HG03108 (cell line): ENCODE measurements at regions not wholly inside any gene's neighbourhood (a gene's known extent, or its start where the extent isn't known, plus 50 kb on each side); places are given as distances from the start of the nearest gene placed in this dataset.

ENCODE experiments used
- ATAC-seq: cut with Tn5 transposase; IDR thresholded peaks from one replicate; pipeline ENCODE4 v1.9.1; 2021; ENCODE audit warnings: moderate library complexity; ENCODE audit not compliant: unreplicated experiment

DNA sequence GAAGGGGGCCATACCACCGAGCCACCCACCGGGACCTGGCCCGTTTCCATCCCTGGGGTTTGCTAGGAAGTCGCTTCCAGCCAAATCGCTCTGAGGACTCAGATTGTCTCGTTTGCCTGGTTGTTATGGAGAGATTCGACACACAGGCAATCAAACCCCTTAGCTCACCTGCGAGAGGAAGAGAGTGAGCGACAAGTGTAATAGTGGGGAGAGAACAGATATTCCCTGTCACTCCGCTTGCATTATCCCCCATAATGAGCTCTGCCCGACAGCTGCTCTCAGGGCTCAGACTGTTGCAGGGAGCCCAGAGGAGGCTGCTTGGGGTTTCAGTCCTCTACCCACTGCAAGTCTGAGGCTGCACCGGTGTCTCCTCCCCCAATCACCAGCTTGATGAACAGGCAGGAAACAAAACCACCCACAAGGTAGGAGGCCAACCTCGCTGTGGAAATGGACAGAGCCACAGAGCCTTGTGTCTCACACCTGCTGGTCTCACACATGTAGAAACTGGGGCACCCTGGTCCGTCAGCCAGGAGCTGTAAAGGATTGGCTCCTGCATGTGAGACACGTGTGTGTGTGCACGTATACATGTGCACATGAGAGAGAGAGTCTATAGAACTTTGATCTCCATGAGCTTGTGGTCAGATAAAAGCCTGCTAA lies 351.1 kb downstream of the BUD13 start:
- no peak for ATAC-seq

DNA sequence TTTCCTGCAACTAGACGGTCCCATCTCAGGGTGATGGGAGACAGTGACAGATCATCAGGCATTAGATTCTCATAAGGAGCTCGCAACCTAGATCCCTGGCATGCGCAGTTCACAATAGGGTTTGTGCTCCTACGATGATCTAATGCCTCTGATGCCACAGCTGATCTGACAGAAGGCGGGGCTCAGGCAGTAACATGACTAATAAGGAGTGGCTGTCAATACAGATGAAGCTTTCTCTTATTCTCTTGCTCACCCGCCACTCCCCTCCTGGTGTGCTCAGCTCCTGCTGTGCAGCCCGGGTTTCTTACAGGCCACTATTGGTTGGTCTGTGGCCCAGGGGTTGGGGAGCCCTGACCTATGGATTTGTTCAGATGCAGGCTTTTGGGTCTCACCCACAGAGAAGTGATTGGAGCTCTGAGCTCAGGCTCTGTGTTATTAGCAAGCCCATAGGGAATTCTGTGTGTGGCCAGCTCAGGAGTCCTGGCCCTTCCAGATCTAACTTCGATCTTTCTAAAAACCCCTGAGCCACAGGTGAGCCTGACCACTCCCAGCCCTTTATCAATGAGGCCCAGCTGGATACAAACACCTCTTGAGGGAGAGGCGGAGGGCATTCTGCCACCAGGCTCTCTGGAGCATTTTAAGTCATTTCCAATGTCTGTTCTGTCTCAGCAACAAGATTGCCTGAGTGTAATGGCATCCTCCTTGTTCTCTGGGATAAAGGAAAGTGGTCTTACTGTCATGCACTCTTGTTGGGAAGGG lies 351.8 kb downstream of the BUD13 start:
- no peak for ATAC-seq

DNA sequence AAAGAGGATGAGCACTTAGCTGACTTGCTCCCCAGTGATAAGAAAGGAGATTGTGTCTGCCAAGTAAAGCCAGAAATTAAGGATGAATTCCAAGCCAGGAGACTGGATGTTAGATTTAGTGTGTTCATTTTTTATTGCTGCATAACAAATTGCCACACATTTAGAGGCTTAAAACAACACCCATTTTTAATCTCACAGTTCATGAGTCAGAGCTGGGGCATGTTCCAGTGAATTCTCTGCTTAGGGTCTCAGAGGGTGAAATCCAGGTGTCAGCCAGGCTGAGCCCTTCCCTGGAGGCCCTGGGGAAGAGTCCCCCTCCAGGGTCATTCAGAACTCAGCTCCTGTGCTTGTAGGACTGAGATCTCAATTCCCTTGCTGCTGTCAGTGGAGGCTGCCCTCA lies 352.8 kb downstream of the BUD13 start:
- no peak for ATAC-seq

DNA sequence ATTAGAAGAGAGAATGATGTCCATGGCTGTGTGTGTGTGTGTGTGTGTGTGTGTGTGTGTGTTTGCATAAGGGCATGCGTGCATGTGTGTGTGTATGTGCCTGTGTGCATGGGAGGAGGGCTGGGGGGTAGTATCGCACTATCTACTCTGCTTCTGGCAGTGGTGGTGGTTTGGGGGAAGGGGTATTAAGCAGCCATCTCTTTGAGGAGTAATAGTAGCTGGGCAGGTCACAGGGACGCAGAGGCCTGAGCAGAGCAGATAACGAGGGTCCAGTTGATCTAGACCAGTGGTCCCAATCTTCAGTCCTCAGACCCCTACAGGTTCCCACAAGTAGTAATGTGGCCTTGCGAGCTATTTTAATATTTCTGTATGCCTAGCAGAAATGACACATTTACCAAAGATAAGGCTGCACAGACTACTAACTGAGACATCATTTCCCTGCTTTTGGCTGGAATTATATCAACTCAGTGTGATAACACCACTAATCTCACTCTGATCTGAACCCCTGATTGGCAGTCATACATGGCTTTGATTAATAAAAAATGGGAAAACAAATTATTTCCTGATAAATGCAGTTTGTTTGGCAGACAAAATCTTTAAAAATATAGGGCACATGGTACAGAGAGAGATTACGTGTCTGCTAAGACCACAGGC lies 354.3 kb downstream of the BUD13 start:
- ATAC-seq = no peak

DNA sequence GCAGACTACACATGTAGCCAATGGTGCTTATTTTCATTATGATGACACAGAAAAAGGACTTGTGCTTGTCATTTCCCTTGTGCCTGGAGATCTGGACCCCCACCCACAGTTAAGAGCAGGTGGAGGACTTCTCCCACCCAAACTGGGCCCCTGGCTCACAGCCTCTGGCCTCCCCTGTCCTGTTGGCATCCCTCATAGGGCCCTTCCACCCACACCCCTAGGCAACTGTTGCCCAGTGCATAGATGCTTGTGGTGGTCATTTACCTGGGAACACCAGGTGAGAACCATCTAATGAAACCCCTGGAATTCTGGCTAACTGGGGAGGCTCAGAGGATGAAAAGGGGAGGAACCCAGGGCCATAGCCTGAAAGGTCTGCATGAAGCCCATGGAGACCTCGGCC lies 355.9 kb downstream of the BUD13 start:
- ATAC-seq = no peak

DNA sequence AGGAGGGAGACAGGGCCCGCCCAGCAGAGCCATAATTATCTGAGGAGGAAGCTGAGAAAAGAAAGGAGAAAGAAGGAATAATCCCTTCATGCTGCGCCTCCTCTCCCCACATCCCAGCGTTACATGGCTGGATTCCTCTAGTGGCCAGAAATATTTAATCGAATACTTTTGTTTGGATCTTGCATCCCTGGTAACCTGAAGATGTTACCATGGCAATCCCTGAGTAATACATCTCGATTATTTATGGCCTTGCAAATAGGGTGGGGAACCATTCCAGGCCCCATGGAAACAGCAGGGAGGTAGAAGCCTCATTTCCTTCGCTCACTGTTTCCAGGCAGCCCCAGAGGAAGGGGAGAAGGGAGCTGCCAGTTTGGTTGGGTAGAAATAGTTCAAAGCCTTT lies 357.7 kb downstream of the BUD13 start:
- no peak for ATAC-seq

DNA sequence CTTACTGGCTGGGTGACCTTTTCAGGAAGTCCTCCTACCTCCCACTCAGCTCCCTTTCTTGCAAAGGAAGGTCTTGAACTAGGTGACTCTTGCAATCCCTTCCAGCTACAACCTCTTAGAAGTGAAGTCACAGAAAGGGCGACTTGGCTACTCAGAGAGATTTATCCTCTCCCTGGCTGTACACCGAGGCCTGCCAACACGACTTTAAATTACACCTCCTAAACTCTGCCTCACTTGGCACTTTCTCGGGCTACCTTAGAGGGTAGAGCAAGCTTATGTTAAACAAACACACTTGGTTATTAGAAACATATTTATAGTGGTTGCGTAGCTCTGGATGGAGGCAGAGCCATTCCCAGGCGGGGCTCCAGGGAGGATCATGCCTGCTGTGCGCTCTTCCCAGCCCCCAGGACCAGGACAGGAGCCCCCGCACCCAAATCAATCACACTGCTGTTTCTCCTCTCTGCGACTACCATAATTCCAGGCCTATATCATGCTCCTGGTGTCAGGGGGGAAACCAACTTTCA lies 358.4 kb downstream of the BUD13 start:
- no peak for ATAC-seq

DNA sequence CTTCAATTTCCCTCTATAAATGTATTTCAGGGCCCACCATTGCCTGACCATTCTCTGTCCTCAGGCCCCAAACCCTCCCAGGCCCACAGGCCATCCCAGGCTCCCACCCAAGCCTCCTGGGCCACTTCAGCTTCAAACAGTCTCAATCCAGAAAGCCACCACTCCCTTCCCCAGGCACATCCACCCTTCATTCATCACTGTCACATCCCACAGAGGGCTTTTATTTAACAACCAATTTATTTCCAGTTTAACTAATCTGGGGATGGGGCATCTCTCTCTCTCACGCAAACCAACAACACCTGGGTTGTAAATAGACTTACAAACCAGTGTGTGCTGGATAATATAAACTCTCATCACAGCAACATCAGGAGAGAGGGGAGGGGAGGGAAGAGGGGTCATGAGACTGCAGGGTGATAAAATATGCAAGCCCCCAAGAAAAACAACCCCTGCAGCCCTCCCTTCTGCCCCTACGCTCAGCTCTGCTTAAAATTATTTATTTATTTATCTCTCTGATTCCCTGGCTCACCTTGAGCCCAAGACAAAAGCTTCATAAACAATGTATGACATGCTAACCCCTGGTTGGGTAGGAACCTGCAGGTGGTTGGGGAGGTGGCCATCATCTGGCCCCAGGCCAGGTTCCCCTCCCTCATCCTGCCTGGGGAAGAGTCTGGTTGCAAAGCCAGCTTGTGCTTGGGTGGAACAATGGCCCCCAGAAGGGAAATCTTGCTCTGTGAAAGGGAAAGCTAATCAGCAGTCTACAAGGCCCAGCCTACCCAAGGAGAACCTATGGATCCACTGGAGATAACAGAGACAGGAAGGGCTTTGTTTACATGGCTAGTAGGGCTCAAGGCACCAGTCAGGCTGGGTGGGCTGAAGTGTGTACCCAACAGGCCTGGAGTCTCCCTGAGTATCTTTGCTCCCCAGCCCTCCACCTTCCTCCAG lies 359.2 kb downstream of the BUD13 start:
- ATAC-seq = no peak

DNA sequence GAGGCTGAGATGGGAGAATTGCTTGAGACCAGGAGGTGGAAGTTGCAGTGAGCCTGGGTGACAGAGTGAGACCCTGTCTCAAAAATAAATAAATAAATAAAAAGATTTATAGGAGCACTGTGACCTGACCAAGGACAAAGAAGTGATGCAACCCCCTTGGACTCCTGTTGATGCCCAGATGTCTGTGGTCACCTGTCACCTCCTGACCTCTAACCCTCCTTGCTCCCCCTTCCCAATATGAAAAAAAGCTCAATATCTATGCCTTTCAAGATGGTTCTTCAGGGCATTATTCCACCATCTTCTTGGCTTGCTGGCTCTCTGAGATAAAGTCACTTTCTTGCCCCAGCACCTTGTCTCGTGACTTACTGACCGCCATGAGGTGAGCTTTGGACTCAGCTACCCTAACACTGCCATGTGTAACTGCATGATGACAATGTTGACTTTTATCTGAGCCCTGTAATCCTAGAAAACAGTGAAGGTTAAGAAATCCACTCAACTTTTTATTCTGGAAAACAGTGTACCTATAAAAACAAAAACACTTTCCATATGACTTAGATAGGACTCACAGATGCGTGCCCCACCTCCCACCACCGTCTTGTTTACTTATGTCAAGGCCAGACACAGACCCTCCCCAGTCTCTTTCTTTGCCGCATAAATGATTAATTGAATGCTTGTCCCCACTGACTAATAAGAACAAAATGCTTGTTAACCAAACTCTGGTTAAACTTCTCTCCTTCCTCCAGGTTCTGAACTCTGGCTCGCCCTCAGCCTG lies 360.5 kb downstream of the BUD13 start:
- no peak for ATAC-seq

DNA sequence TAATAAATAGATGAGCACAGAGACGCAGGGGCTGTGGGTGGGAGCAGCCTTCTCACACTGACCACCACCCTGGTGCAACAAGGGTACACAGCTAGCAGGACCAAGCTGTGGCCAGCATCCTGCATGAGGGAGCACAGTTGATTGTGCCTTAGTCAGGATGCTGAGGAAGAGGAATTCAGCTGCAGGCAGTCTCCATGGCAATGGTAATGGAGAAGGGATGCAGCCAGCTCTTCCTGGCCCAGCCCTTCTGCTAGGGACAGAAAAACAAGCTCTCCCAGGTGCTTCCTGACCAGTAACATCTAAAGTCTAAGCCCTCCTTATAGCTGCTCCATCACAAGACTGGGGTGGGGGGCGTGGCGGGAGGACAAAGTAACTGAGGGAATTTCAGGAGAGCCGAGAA lies 363.5 kb downstream of the BUD13 start:
- ATAC-seq = no peak

DNA sequence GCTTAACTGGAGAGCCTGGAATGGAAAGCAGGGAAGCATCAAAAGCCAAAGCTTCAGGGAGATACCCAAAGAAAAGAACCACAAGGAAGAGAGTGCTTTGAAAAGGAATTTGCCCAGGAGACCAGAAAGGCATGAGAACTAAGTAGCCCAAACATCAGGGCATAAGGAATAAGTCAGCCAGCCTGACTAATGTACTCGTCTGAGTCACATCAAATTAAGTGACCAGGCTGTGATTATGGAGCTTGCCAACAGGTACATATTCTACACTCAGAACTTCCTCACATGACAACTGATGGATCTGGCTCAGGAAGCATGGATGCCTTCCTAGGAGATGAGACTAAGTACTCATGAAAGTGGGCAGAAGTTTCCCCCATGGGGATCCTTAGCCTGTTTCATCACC lies 366.7 kb downstream of the BUD13 start:
- ATAC-seq = no peak

DNA sequence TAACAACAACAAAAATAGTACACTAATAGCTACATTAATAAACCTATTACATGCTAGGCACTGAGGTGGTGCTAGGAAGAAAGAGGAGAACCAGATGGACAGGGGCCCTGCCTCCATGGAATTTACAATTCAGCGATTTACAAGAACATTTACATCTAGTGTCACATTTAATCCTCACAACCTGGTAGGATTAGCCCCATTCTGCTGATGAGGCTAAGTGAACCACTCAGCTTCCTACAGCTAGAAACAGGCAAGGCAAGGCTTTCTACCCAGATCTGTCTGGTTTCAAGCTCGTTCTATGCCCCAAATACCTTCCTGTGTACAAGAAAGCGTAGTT lies 368.4 kb downstream of the BUD13 start:
- ATAC-seq = no peak

DNA sequence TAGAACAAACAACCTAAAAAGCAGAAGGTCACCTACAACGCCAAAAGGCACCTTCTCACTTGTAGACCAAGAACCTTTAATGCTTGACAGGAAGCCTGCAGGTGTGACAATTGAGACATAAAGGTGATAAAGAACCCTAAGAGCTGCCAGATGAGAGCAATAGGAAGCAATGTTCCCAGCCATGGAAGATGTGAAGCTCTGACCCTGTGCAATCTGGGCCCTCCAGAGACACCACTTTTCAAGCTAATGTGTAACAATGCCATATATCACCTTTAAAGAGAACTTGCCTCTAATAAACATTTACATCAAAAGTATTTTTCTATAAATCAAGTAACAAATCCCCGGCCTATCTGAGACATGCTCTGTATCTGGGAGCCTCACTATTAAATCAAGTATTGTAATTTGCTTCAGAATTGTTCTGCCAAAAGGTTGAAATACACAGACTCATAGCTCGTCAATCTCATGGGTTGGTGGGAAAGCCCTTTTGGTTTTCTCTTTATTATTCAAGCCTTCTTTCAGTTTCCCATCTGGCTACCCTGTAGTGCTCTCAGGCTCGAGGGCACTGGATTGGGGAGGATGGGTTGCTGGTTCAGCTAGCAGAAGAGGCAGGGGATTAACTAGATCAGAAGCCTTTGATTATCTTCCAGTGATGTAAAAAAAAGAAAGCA lies 368.9 kb downstream of the BUD13 start:
- ATAC-seq = no peak

DNA sequence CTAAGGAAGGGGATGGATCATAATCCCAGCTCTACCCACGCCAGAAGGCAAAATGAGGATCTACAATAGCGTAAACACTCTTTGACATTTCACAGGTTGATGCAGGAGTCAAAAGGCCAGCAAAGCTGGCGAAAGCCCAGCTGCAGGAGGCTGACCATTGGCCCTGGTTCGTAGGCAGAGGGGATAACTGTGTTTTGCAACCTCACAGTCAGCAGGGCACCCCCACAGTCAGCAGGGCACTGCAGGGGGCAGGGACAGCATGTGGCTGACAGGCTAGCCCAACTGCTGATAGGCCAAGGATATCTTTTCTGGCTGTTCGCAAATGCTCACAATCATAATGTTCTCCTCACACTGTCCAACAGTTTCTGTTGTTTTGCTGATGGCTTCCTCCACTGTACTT lies 372.7 kb downstream of the BUD13 start:
- no peak for ATAC-seq

DNA sequence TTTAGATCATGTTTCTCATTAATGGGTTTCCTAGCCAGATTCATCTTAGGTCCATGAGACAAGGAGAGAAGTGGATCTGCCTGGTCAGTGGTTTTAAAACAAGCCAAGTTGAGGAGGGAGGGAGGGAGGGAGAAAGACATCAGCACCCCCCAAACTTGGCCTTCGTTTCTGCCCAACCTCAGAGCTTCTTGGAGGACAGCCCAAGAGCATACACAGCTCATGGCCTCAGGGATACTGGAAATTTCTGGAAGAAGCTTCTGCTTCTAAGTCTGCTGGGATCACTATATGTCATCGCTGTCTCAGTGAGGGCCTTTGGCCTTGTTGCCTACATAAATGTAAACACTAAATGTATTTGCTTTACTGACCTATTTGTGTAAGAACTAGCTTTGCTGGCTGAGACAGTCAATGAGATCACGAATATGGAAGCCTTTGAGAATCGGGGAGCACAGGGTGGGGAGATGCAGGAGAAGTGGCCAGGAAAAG lies 375.1 kb downstream of the BUD13 start:
- no peak for ATAC-seq

DNA sequence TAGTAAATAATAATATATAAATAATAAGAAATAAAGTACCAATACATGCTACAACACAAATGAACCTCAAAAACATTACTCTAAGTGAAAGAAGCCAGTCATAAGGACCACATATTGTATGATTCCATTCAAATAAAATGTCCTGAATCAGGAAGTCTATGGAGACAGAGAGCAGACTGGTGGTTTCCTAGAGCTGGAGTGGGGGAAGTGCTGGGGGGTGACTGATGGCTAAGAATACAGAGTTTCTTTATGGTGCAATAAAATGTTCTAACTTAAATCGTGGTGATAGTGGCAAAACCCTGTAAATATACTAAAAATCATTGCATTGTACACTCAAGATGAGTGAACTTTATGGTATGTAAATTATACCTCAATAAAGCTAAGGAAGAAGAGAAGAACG lies 376.5 kb downstream of the BUD13 start:
- ATAC-seq = no peak

DNA sequence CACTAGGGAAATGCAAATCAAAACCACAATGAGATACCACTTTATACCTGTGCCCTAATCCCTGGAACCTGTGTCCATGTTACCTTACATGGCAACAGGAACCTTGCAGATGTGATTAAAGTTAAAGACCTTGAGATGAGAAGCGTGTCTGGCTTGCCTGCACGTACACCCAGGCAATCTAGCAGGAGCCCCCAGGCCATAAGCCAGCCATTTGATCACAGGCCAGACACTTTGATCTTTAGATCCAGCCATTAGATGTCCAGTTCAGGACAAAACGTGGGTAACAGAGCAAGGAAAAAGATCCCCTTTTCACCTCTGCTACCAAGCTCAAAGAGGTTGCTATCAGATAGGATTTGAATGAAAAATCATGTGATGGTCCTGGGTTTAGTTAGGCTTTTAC lies 378.8 kb downstream of the BUD13 start:
- ATAC-seq = no peak

DNA sequence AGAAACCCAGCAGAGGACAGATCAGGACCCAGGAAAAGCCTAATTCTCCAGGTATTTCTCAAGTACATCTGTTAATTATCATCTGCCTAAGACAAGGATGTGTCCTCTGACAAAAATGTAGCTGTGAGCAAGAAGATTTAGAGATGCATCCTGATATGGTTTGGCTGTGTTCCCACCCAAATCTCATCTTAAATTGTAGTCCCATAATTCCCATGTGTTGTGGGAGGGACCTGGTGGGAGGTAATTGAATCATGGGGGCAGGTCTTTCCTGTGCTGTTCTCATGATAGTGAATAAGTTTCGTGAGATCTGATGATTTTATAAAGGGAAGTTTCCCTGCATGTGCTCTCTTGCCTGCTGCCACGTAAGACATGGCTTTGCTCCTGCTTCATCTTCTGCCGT lies 381.8 kb downstream of the BUD13 start:
- ATAC-seq = no peak

DNA sequence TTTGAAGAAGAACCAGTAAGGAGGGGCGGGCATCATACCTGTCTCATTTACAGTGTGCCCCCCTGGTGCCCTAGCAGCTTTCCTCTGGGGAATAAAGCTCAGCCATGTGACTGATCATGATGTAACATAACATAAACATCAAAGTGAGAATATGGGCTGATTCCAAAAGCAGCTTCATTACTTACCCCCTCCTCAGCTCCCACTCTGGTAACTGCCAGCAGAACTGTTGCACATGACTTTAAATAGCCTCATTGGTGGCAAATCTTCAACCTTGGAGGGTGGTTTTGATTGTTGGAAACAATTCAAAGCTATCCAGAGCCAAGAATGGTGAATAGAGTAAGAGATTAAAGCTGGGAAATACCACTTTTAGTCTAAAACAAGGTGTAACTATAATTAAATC lies 384.6 kb downstream of the BUD13 start:
- ATAC-seq = no peak

DNA sequence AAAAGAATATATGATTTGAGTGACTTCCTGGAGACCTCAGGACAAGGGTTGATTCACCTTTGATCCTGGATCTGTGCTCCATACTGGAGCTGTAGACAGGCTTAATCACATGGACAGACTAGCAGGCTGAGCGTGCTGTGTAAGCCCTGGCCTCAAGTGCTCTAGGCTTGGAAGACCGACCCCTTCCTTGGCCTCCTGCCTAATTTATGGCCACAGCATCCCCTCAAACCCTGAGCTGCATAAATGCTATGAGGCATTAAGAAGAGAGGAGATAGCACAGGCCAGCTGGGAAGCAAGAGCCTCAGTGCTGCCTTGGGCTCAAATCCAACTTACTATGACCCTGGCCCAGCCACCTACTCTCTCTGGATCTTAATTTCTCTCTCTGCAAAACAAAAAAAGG lies 385.1 kb downstream of the BUD13 start:
- no peak for ATAC-seq
